ENCODE measurements at regions not wholly inside any gene's neighbourhood (a gene's known extent, or its start where the extent isn't known, plus 50 kb on each side); places are given as distances from the start of the nearest gene placed in this dataset.
A peak's percentile ranks its signal among the peaks of the same experiment; 100 is the strongest.

DNA sequence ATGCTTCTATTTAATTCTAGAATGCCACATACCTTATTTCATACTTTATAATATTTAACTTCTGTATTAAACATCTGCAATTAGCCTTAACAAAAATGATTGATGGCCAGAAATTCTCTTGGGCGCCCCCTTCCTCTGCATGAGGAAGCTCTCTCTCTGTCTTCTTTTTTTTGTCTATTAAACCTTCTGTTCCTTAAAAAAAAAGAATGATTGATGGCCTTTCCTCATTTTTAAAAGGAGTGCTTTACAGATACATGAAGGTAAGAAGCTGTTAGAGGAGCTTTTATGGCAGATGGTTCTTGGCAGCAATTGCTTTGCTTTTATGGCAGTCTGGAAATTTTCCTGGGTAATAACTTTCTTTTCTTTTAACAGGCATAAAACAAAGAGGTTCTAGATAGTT lies 526.9 kb downstream of the SLC4A3 start:
- DNase-seq, result no peak
- WGBS, result 50% methylated on average over 1 of the region's 1 CpG
- Histone ChIP-seq H2BK5ac (ENCODE audit: low read depth, low read length, poor library complexity, severe bottlenecking) (no peak overlapping the region), H4K8ac (ENCODE audit: low read length) (no peak overlapping the region), H3K36me3 (ENCODE audit: control insufficient read depth in 1 of 2, insufficient read depth in 2 of 2, low read depth in 1 of 2, low read length in 2 of 2) (no peaks in the 10 kb centered on the region), H2AFZ (ENCODE audit: low read depth, low read length) (no peak overlapping the region), H4K91ac (ENCODE audit: low read length) (no peak overlapping the region), H3K9ac (ENCODE audit: low read length) (no peak overlapping the region), H3K4me2 (ENCODE audit: low read length, poor library complexity, severe bottlenecking) (no peak overlapping the region), H3K14ac (ENCODE audit: low read length in 2 of 2) (no peak overlapping the region), H3K79me1 (replicated peaks; ENCODE audit: low read length, poor library complexity, severe bottlenecking) (no peaks in the 10 kb centered on the region), H2BK15ac (ENCODE audit: low read depth, poor library complexity, severe bottlenecking) (no peak overlapping the region), H3K27ac (ENCODE audit: low read length, poor library complexity, severe bottlenecking) (no peak overlapping the region), H3K4me1 (ENCODE audit: control insufficient read depth, insufficient read depth, low read depth, low read length) (no peaks in the 10 kb centered on the region), H2BK120ac (ENCODE audit: low read depth, low read length) (no peak overlapping the region), H3K4me3 (ENCODE audit: insufficient read depth in 1 of 2, low read depth in 1 of 2, low read length in 2 of 2) (no peak overlapping the region), H3K9me3 (ENCODE audit: control insufficient read depth, low read length) (no peaks in the 10 kb centered on the region), H2BK12ac (ENCODE audit: low read length in 2 of 2) (no peak overlapping the region), H3K4ac (ENCODE audit: low read depth in 1 of 2, low read length in 2 of 2) (no peak overlapping the region), H3K23ac (ENCODE audit: low read length in 2 of 2) (no peak overlapping the region), H3K18ac (ENCODE audit: low read depth in 1 of 2, low read length in 2 of 2) (no peak overlapping the region), H3K27me3 (ENCODE audit: control insufficient read depth in 1 of 2, insufficient read depth in 1 of 2, low read length in 2 of 2) (no peaks in the 10 kb centered on the region), H2AK5ac (ENCODE audit: low read length, severe bottlenecking) (no peak overlapping the region)

- Histone ChIP-seq H2BK12ac (ENCODE audit: low read length in 2 of 2) (no peak overlapping the region), H3K9ac (ENCODE audit: low read length) (no peak overlapping the region), H2AFZ (ENCODE audit: low read depth, low read length) (no peak overlapping the region), H2BK120ac (ENCODE audit: low read depth, low read length) (no peak overlapping the region), H3K4ac (ENCODE audit: low read depth in 1 of 2, low read length in 2 of 2) (no peak overlapping the region), H2BK5ac (ENCODE audit: low read depth, low read length, poor library complexity, severe bottlenecking) (no peak overlapping the region), H3K27ac (ENCODE audit: low read length, poor library complexity, severe bottlenecking) (no peak overlapping the region), H3K4me3 (ENCODE audit: insufficient read depth in 1 of 2, low read depth in 1 of 2, low read length in 2 of 2) (no peak overlapping the region), H4K8ac (ENCODE audit: low read length) (no peak overlapping the region), H2AK5ac (ENCODE audit: low read length, severe bottlenecking) (no peak overlapping the region), H3K79me1 (replicated peaks; ENCODE audit: low read length, poor library complexity, severe bottlenecking) (no peaks in the 10 kb centered on the region), H3K4me1 (ENCODE audit: control insufficient read depth, insufficient read depth, low read depth, low read length) (no peaks in the 10 kb centered on the region), H3K36me3 (ENCODE audit: control insufficient read depth in 1 of 2, insufficient read depth in 2 of 2, low read depth in 1 of 2, low read length in 2 of 2) (no peaks in the 10 kb centered on the region), H3K18ac (ENCODE audit: low read depth in 1 of 2, low read length in 2 of 2) (no peak overlapping the region), H4K91ac (ENCODE audit: low read length) (peak overlapping the region; percentile 61), H2BK15ac (ENCODE audit: low read depth, poor library complexity, severe bottlenecking) (no peak overlapping the region), H3K14ac (ENCODE audit: low read length in 2 of 2) (no peak overlapping the region), H3K27me3 (ENCODE audit: control insufficient read depth in 1 of 2, insufficient read depth in 1 of 2, low read length in 2 of 2) (no peaks in the 10 kb centered on the region), H3K23ac (ENCODE audit: low read length in 2 of 2) (no peak overlapping the region), H3K4me2 (ENCODE audit: low read length, poor library complexity, severe bottlenecking) (no peak overlapping the region), H3K9me3 (ENCODE audit: control insufficient read depth, low read length) (no peaks in the 10 kb centered on the region)
- no peak for DNase-seq
- 89% methylated on average over 3 of the region's 3 CpGs for WGBS
Measured at GRCh38 chr2:220157312-220157711, 529.9 kb downstream of the SLC4A3 start.

DNA sequence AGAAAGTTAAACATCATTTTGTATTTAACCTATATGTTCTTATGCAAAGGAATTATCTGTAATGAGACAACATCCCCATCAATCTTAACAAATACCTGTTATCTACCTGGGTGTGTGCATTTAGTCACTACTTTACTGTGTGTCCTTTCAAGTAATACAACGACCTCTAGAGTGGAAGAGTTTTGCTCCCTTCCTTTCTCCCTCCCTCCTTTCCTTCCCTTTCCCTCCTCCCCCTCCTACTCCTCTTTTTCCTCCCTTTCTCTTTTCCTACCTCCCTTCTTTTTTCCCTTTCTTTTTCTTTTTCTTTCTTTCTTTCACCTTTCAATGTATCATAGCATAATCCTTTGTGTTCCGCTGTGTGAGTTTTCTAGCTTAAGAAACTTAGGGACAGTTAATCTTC lies 532.3 kb downstream of the SLC4A3 start:
- H3K27ac ChIP-seq (ENCODE audit: low read length, poor library complexity, severe bottlenecking), result no peak overlapping the region
- no peak overlapping the region for H4K8ac ChIP-seq (ENCODE audit: low read length)
- no peaks in the 10 kb centered on the region for H3K27me3 ChIP-seq (ENCODE audit: control insufficient read depth in 1 of 2, insufficient read depth in 1 of 2, low read length in 2 of 2)
- H3K4me1 ChIP-seq (ENCODE audit: control insufficient read depth, insufficient read depth, low read depth, low read length), result no peaks in the 10 kb centered on the region
- no peak overlapping the region for H2AK5ac ChIP-seq (ENCODE audit: low read length, severe bottlenecking)
- no peaks in the 10 kb centered on the region for H3K9me3 ChIP-seq (ENCODE audit: control insufficient read depth, low read length)
- no peak overlapping the region for H2BK120ac ChIP-seq (ENCODE audit: low read depth, low read length)
- no peak overlapping the region for H3K9ac ChIP-seq (ENCODE audit: low read length)
- no peak for DNase-seq
- no peak overlapping the region for H2BK5ac ChIP-seq (ENCODE audit: low read depth, low read length, poor library complexity, severe bottlenecking)
- H3K36me3 ChIP-seq (ENCODE audit: control insufficient read depth in 1 of 2, insufficient read depth in 2 of 2, low read depth in 1 of 2, low read length in 2 of 2), result no peaks in the 10 kb centered on the region
- H2BK12ac ChIP-seq (ENCODE audit: low read length in 2 of 2), result no peak overlapping the region
- H3K79me1 ChIP-seq (replicated peaks; ENCODE audit: low read length, poor library complexity, severe bottlenecking), result no peaks in the 10 kb centered on the region
- H3K18ac ChIP-seq (ENCODE audit: low read depth in 1 of 2, low read length in 2 of 2), result no peak overlapping the region
- no peak overlapping the region for H2AFZ ChIP-seq (ENCODE audit: low read depth, low read length)
- WGBS, result 86% methylated on average over 2 of the region's 2 CpGs
- H3K23ac ChIP-seq (ENCODE audit: low read length in 2 of 2), result no peak overlapping the region
- no peak overlapping the region for H3K4ac ChIP-seq (ENCODE audit: low read depth in 1 of 2, low read length in 2 of 2)
- H3K4me3 ChIP-seq (ENCODE audit: insufficient read depth in 1 of 2, low read depth in 1 of 2, low read length in 2 of 2), result no peak overlapping the region
- no peak overlapping the region for H3K14ac ChIP-seq (ENCODE audit: low read length in 2 of 2)
- H2BK15ac ChIP-seq (ENCODE audit: low read depth, poor library complexity, severe bottlenecking), result no peak overlapping the region
- H3K4me2 ChIP-seq (ENCODE audit: low read length, poor library complexity, severe bottlenecking), result no peak overlapping the region
- no peak overlapping the region for H4K91ac ChIP-seq (ENCODE audit: low read length)

DNA sequence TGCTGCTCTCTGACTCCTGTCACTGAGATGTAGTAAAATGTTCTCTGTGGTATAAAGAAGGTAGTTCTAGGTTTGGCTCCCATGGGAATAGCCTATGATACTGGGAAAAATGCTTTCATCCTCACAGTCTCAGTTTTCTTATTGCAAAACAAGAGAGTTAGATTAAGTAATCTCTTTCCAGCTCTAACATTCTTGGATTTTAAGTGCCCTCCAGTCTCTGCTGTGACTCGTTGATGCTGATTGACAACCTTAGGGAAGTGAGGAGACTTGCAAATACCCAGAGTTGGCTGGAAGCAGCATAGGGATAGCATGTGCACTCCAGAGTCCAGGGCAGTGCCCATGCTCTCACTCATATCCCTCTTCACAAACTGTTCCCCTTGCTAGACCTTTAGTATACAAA lies 534.9 kb downstream of the SLC4A3 start:
- H2BK120ac ChIP-seq (ENCODE audit: low read depth, low read length), result no peak overlapping the region
- no peaks in the 10 kb centered on the region for H3K27me3 ChIP-seq (ENCODE audit: control insufficient read depth in 1 of 2, insufficient read depth in 1 of 2, low read length in 2 of 2)
- 33% methylated on average over 1 of the region's 1 CpG for WGBS

More for the DNA sequence above, 534.9 kb downstream of the SLC4A3 start:
- Histone ChIP-seq H3K36me3 (ENCODE audit: control insufficient read depth in 1 of 2, insufficient read depth in 2 of 2, low read depth in 1 of 2, low read length in 2 of 2) (no peaks in the 10 kb centered on the region), H4K91ac (ENCODE audit: low read length) (no peak overlapping the region), H2AK5ac (ENCODE audit: low read length, severe bottlenecking) (peak overlapping the region; percentile 52), H3K4ac (ENCODE audit: low read depth in 1 of 2, low read length in 2 of 2) (no peak overlapping the region), H3K27ac (ENCODE audit: low read length, poor library complexity, severe bottlenecking) (no peak overlapping the region), H2BK5ac (ENCODE audit: low read depth, low read length, poor library complexity, severe bottlenecking) (no peak overlapping the region), H3K9ac (ENCODE audit: low read length) (no peak overlapping the region), H3K79me1 (replicated peaks; ENCODE audit: low read length, poor library complexity, severe bottlenecking) (no peaks in the 10 kb centered on the region), H3K23ac (ENCODE audit: low read length in 2 of 2) (no peak overlapping the region), H3K4me3 (ENCODE audit: insufficient read depth in 1 of 2, low read depth in 1 of 2, low read length in 2 of 2) (no peak overlapping the region), H3K4me2 (ENCODE audit: low read length, poor library complexity, severe bottlenecking) (no peak overlapping the region), H3K9me3 (ENCODE audit: control insufficient read depth, low read length) (no peaks in the 10 kb centered on the region), H3K18ac (ENCODE audit: low read depth in 1 of 2, low read length in 2 of 2) (no peak overlapping the region), H2BK15ac (ENCODE audit: low read depth, poor library complexity, severe bottlenecking) (no peak overlapping the region), H2BK12ac (ENCODE audit: low read length in 2 of 2) (no peak overlapping the region), H3K4me1 (ENCODE audit: control insufficient read depth, insufficient read depth, low read depth, low read length) (no peaks in the 10 kb centered on the region), H4K8ac (ENCODE audit: low read length) (no peak overlapping the region), H2AFZ (ENCODE audit: low read depth, low read length) (no peak overlapping the region), H3K14ac (ENCODE audit: low read length in 2 of 2) (no peak overlapping the region)
- DNase-seq, result peak; percentile 36

All from mesenchymal stem cell (in vitro differentiated cells and primary cell).